Amniotic epithelial cell (primary cell): ENCODE measurements at regions not wholly inside any gene's neighbourhood (a gene's known extent, or its start where the extent isn't known, plus 50 kb on each side); places are given as distances from the start of the nearest gene placed in this dataset.
A peak's percentile ranks its signal among the peaks of the same experiment; 100 is the strongest.
"Not testable (repeated sequence)": the region's sequence is repeated elsewhere in the genome, so short reads cannot be mapped to it uniquely, and the experiment has no call there.

Experiments used
- DNase-seq: peaks from one replicate; pipeline ENCODE4 v3.0.0-alpha.2; 2010; ENCODE audit warnings: low read depth

- no peak for DNase-seq
Observed at GRCh38 chr4:114296126-114296525, 302.5 kb upstream of the UGT8 start.

GRCh38 chr4:114302472-114302871 is 296.1 kb upstream of the UGT8 start:
- DNase-seq = no peak

- no peak for DNase-seq
Observed at GRCh38 chr4:114304046-114304445, 294.6 kb upstream of the UGT8 start.

GRCh38 chr4:114304567-114304966 is 294.0 kb upstream of the UGT8 start:
- no peak for DNase-seq

GRCh38 chr4:114306946-114307345 is 291.7 kb upstream of the UGT8 start:
- no peak for DNase-seq

GRCh38 chr4:114310296-114310925 is 288.2 kb upstream of the UGT8 start:
- no peak for DNase-seq

- DNase-seq = no peak
Observed at GRCh38 chr4:114311787-114312186, 286.8 kb upstream of the UGT8 start.

GRCh38 chr4:114312338-114312737 is 286.3 kb upstream of the UGT8 start:
- DNase-seq = no peak

- DNase-seq = no peak
Observed at GRCh38 chr4:114316789-114317188, 281.8 kb upstream of the UGT8 start.

- no peak for DNase-seq
Observed at GRCh38 chr4:114317564-114317963, 281.0 kb upstream of the UGT8 start.

GRCh38 chr4:114318309-114318708 is 280.3 kb upstream of the UGT8 start:
- DNase-seq = peak; percentile 47

GRCh38 chr4:114320126-114320525 is 278.5 kb upstream of the UGT8 start:
- DNase-seq = no peak

- no peak for DNase-seq
Observed at GRCh38 chr4:114321366-114321765, 277.2 kb upstream of the UGT8 start.

GRCh38 chr4:114323841-114324240 is 274.8 kb upstream of the UGT8 start:
- no peak for DNase-seq

- no peak for DNase-seq
Observed at GRCh38 chr4:114326358-114326757, 272.2 kb upstream of the UGT8 start.

- DNase-seq = no peak
Observed at GRCh38 chr4:114332119-114332518, 266.5 kb upstream of the UGT8 start.

GRCh38 chr4:114334363-114334762 is 264.2 kb upstream of the UGT8 start:
- not testable (repeated sequence) for DNase-seq

GRCh38 chr4:114334884-114335330 is 263.7 kb upstream of the UGT8 start:
- no peak for DNase-seq

GRCh38 chr4:114335339-114335738 is 263.3 kb upstream of the UGT8 start:
- no peak for DNase-seq

GRCh38 chr4:114343015-114343414 is 255.6 kb upstream of the UGT8 start:
- no peak for DNase-seq

- DNase-seq = peak; percentile 4
Observed at GRCh38 chr4:114349543-114350175, 248.9 kb upstream of the UGT8 start.

GRCh38 chr4:114358901-114359300 is 239.7 kb upstream of the UGT8 start:
- DNase-seq = no peak

- no peak for DNase-seq
Observed at GRCh38 chr4:114361249-114361648, 237.4 kb upstream of the UGT8 start.

GRCh38 chr4:114364857-114365256 is 233.8 kb upstream of the UGT8 start:
- peak; percentile 58 for DNase-seq
